H1 (cell line): ENCODE measurements at regions not wholly inside any gene's neighbourhood (a gene's known extent, or its start where the extent isn't known, plus 50 kb on each side); places are given as distances from the start of the nearest gene placed in this dataset.

Experiments used
- CTCF ChIA-PET: fragments of 300-600 bp; sonication (Branson Sonifier 250); formaldehyde crosslinking; loops from one replicate; lab custom pipeline; 2021; ENCODE audit not compliant: partially characterized antibody; lab: Charles Lee
- POLR2A ChIA-PET: fragments of 300-600 bp; sonication (Branson Sonifier 250); formaldehyde crosslinking; loops from one replicate; lab custom pipeline; 2021; ENCODE audit warnings: inconsistent platforms; ENCODE audit not compliant: partially characterized antibody; lab: Charles Lee
- DNase-seq, 2 experiments: peaks; one replicate each; pipeline versions ENCODE4 v3.0.0 to v3.0.0-alpha.2; 2010 to 2022; ENCODE audit warnings: low spot score in 2 of 2, low read depth in 1 of 2, mixed read lengths in 1 of 2
- FAIRE-seq: peaks from 2 replicates; lab custom pipeline; 2011; peaks lifted over from hg19 to GRCh38; lab: Jason Lieb, UNC
- H2AFZ ChIP-seq: 2 replicates; pipeline ENCODE4 v1.8.1; 2012; ENCODE audit warnings: low read length, inconsistent platforms
- H2AK5ac ChIP-seq: 2 replicates; pipeline ENCODE4 v1.6.1; 2013; ENCODE audit warnings: low read depth, low read length
- H2BK120ac ChIP-seq: replicated peaks from 2 replicates; pipeline ENCODE3; 2013; ENCODE audit warnings: low read depth, low read length, inconsistent platforms
- H2BK12ac ChIP-seq: 2 replicates; pipeline ENCODE4 v1.6.1; 2013; ENCODE audit warnings: low read depth, low read length
- H2BK15ac ChIP-seq: 2 replicates; pipeline ENCODE4 v1.6.1; 2013; ENCODE audit warnings: low read length
- H2BK20ac ChIP-seq: 2 replicates; pipeline ENCODE4 v1.6.1; 2013; ENCODE audit warnings: low read length
- H2BK5ac ChIP-seq: 2 replicates; pipeline ENCODE4 v1.6.1; 2013; ENCODE audit warnings: low read depth, low read length
- H3K14ac ChIP-seq: 2 replicates; pipeline ENCODE4 v1.6.1; 2013; ENCODE audit warnings: inconsistent platforms; ENCODE audit not compliant: insufficient read length
- H3K18ac ChIP-seq: 2 replicates; pipeline ENCODE4 v1.6.1; 2013; ENCODE audit warnings: low read length; ENCODE audit errors: extremely low read depth
- H3K23ac ChIP-seq: 2 replicates; pipeline ENCODE4 v1.6.1; 2013; ENCODE audit warnings: inconsistent platforms; ENCODE audit not compliant: insufficient read length
- H3K23me2 ChIP-seq: 2 replicates; pipeline ENCODE4 v1.6.1; 2013; ENCODE audit warnings: low read depth, low read length
- H3K27ac ChIP-seq: 2 replicates; pipeline ENCODE4 v1.6.1; 2011; ENCODE audit warnings: low read depth, low read length, inconsistent platforms
- H3K27me3 ChIP-seq, 4 experiments: replicated peaks in 1 of 4; 1 replicate in 1 of 4; 2 replicates in 3 of 4; pipeline versions ENCODE4 v1.6.1 to v1.8.1; 2011 to 2013; ENCODE audit warnings: low read length in 3 of 4, mild to moderate bottlenecking in 3 of 4, inconsistent platforms in 2 of 4, mixed read lengths in 2 of 4, moderate library complexity in 1 of 4; ENCODE audit not compliant: control insufficient read depth in 3 of 4, insufficient read depth in 3 of 4; ENCODE audit errors: extremely low read depth in 1 of 4
- H3K36me3 ChIP-seq, 4 experiments: 2 replicates each; pipeline versions ENCODE4 v1.6.1 to v1.8.1; 2011 to 2013; ENCODE audit warnings: mild to moderate bottlenecking in 4 of 4, low read length in 3 of 4, moderate library complexity in 2 of 4, control low read depth in 1 of 4, inconsistent platforms in 1 of 4; ENCODE audit not compliant: insufficient read depth in 4 of 4, control insufficient read depth in 2 of 4
- H3K4ac ChIP-seq: replicated peaks from 2 replicates; pipeline ENCODE3; 2013; ENCODE audit warnings: low read length, low read depth, mixed read lengths, inconsistent platforms; ENCODE audit not compliant: insufficient read length
- H3K4me1 ChIP-seq, 4 experiments: replicated peaks in 1 of 4; 1 replicate in 1 of 4; 2 replicates in 3 of 4; pipeline versions ENCODE4 v1.6.1 to v1.8.1; 2011 to 2013; ENCODE audit warnings: low read length in 3 of 4, inconsistent platforms in 2 of 4, mixed read lengths in 1 of 4; ENCODE audit not compliant: insufficient read depth in 4 of 4, control insufficient read depth in 3 of 4
- H3K4me2 ChIP-seq, 2 experiments: 2 replicates each; pipeline versions ENCODE4 v1.6.1 to v1.8.1; 2011 to 2013; ENCODE audit warnings: low read depth in 2 of 2, low read length in 2 of 2, control low read depth in 1 of 2, inconsistent platforms in 1 of 2, mild to moderate bottlenecking in 1 of 2; ENCODE audit not compliant: insufficient read depth in 1 of 2
- H3K4me3 ChIP-seq, 4 experiments: fragments of 200-600, 300-600 bp in 1 of 4; sonication (generic), shearing (Covaris generic), sonication (Bioruptor Twin) in 1 of 4; 2 replicates each; pipeline versions ENCODE4 v1.5.1 to v1.8.1; 2011 to 2016; ENCODE audit warnings: low read length in 4 of 4, low read depth in 3 of 4, control low read depth in 2 of 4, inconsistent platforms in 2 of 4, mild to moderate bottlenecking in 2 of 4, mixed read lengths in 1 of 4, moderate library complexity in 1 of 4; ENCODE audit not compliant: insufficient read depth in 2 of 4; ENCODE audit errors: extremely low read depth in 1 of 4
- H3K56ac ChIP-seq: replicated peaks from 2 replicates; pipeline ENCODE3; 2013; ENCODE audit warnings: low read depth, mild to moderate bottlenecking, mixed read lengths, low read length, inconsistent platforms; ENCODE audit not compliant: insufficient read length
- H3K79me1 ChIP-seq: 2 replicates; pipeline ENCODE4 v1.6.1; 2013; ENCODE audit warnings: low read depth, low read length, control low read depth
- H3K79me2 ChIP-seq, 2 experiments: 2 replicates each; pipeline versions ENCODE4 v1.6.1 to v1.8.1; 2012 to 2013; ENCODE audit warnings: low read length in 2 of 2, mild to moderate bottlenecking in 2 of 2, inconsistent platforms in 1 of 2; ENCODE audit not compliant: insufficient read depth in 2 of 2, control insufficient read depth in 1 of 2
- H3K9ac ChIP-seq, 4 experiments: replicated peaks in 1 of 4; 1 replicate in 1 of 4; 2 replicates in 3 of 4; pipeline versions ENCODE4 v1.6.1 to v1.8.1; 2011 to 2013; ENCODE audit warnings: low read depth in 3 of 4, low read length in 3 of 4, control low read depth in 2 of 4, mild to moderate bottlenecking in 2 of 4, moderate library complexity in 2 of 4, inconsistent platforms in 1 of 4; ENCODE audit errors: extremely low read depth in 1 of 4
- H3K9me3 ChIP-seq, 2 experiments: 2 replicates each; pipeline versions ENCODE4 v1.6.1 to v1.8.1; 2012 to 2013; ENCODE audit warnings: mild to moderate bottlenecking in 2 of 2, moderate library complexity in 2 of 2, control low read depth in 1 of 2, inconsistent platforms in 1 of 2, low read depth in 1 of 2, low read length in 1 of 2, mixed read lengths in 1 of 2; ENCODE audit not compliant: insufficient read depth in 2 of 2
- H4K20me1 ChIP-seq, 2 experiments: replicated peaks in 1 of 2; 2 replicates each; pipeline versions ENCODE3 to v1.8.1; 2011 to 2013; ENCODE audit warnings: inconsistent platforms in 2 of 2, low read length in 2 of 2, mild to moderate bottlenecking in 1 of 2; ENCODE audit not compliant: insufficient read depth in 2 of 2, control insufficient read depth in 1 of 2
- H4K5ac ChIP-seq: 2 replicates; pipeline ENCODE4 v1.6.1; 2013; ENCODE audit warnings: low read length, low read depth, mixed read lengths, inconsistent platforms; ENCODE audit not compliant: insufficient read length
- H4K8ac ChIP-seq: 2 replicates; pipeline ENCODE4 v1.8.0; 2013; ENCODE audit warnings: mild to moderate bottlenecking, moderate library complexity, low read length, inconsistent platforms; ENCODE audit not compliant: insufficient read depth; ENCODE audit errors: extremely low read depth
- H4K91ac ChIP-seq: replicated peaks from 2 replicates; pipeline ENCODE3; 2013; ENCODE audit warnings: low read length, mixed read lengths, inconsistent platforms; ENCODE audit not compliant: insufficient read length
- CBX8 ChIP-seq: fragments of 300-800, 300-1000 bp; sonication (generic); IDR thresholded peaks from 2 replicates; pipeline ENCODE4 v1.7.1; 2016; ENCODE audit warnings: low read depth, low read length, borderline replicate concordance
- WGBS, 2 experiments: shearing (Covaris generic) in 1 of 2; methylation state at CpG; one replicate each; pipeline versions ENCODE4 v1.1.6 to v1.1.7; 2013 to 2015; ENCODE audit warnings: low lambda C conversion rate in 2 of 2, mixed read lengths in 2 of 2, inconsistent platforms in 1 of 2, low coverage in 1 of 2, missing lambda C conversion rate in 1 of 2; ENCODE audit not compliant: insufficient replicate concordance in 2 of 2, insufficient coverage in 1 of 2, insufficient read length in 1 of 2; ENCODE audit errors: extremely low coverage in 1 of 2, missing lambda C conversion rate in 1 of 2; 5-methylcytosine and 5-hydroxymethylcytosine counted together

DNA sequence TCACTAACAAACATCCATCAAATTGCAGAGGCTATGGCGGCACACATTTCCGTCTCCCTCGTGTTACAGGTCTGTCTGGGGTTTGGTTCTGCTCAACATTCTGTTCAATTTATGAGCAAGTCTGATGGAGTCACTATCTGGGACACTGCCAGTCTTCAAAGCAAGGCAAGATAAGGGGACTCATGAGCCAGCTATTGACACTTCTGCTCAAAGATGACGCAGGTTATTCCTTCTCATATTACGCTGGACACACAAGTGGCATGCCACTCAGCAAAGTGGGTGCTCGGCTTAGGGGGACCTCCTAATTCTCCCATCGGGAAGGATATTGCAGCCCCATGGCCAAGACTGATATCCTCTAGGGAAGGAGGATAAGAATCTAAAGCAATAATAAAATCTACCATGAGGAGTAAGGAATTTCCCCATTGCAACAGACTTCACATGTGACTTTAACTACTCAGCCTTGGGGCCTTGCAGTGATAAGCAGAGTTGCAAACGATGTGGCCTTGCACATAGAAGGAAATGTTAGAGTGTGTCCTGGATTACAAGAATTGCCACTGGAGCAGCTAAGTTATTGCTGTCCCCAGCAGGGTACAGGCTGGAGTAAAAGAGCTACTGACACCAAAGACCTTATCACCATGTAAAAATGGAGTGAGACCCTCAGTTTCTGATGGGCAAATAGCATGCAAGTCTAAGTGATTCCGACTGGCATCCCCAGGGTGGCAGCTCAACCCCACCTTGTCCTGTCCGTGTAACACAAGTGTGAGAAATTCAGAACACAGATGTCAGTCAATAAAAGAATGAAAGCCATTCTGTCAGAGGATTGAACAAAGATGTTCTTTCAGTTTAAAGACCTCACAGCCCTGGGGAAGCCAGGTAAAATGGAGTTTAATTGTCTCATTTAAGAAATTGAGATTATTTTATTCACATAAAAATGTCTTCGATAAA, 306.1 kb downstream of the IRS2 start:
- 91% methylated on average over 11 of the region's 11 CpGs; no CpG with 5 or more reads in 1 of the 2 experiments for WGBS, 2 experiments
- H2BK120ac ChIP-seq, result no peak overlapping the region
- ChIA-PET CTCF (interaction anchor here (0.6 kb wide), 1 partner anchor 549 kb away, joined by 3 read pairs; no protein-coding TSS in a partner anchor), POLR2A (no interaction called here)
- H3K79me2 ChIP-seq, result no peaks in the 10 kb centered on the region
- H4K91ac ChIP-seq, result no peak overlapping the region
- no peak overlapping the region for H4K5ac ChIP-seq
- no peak overlapping the region for H3K23ac ChIP-seq
- no peak overlapping the region for H3K56ac ChIP-seq
- no peak overlapping the region for H2BK15ac ChIP-seq
- H3K36me3 ChIP-seq, result no peaks in the 10 kb centered on the region
- H3K27me3 ChIP-seq, result no peaks in the 10 kb centered on the region
- no peak overlapping the region for H3K27ac ChIP-seq
- H2AFZ ChIP-seq, result no peak overlapping the region
- peak overlapping the region; percentile 14 for H3K14ac ChIP-seq
- H4K8ac ChIP-seq, result no peak overlapping the region
- no peaks in the 10 kb centered on the region for H3K79me1 ChIP-seq
- H2BK5ac ChIP-seq, result no peak overlapping the region
- no peak overlapping the region for H3K4ac ChIP-seq
- no peak overlapping the region for H3K9ac ChIP-seq
- no peak overlapping the region for H3K4me3 ChIP-seq
- H3K4me1 ChIP-seq, result no peaks in the 10 kb centered on the region
- H3K4me2 ChIP-seq, result no peak overlapping the region
- DNase-seq (no peak), FAIRE-seq (no peak)
- H2AK5ac ChIP-seq, result no peak overlapping the region
- H2BK20ac ChIP-seq, result no peak overlapping the region
- H3K9me3 ChIP-seq, result 0 out of 4 replicates have a peak, but pooled peaks cover 0 to 2% of the 10 kb centered on the region in 2 experiments
- no peaks in the 10 kb centered on the region for H3K23me2 ChIP-seq
- no peak overlapping the region for H2BK12ac ChIP-seq
- no peak overlapping the region for H3K18ac ChIP-seq
- TF ChIP-seq CBX8, result no peak
- no peaks in the 10 kb centered on the region for H4K20me1 ChIP-seq
